ENCODE measurements at regions not wholly inside any gene's neighbourhood (a gene's known extent, or its start where the extent isn't known, plus 50 kb on each side); places are given as distances from the start of the nearest gene placed in this dataset.
"Not testable (repeated sequence)": the region's sequence is repeated elsewhere in the genome, so short reads cannot be mapped to it uniquely, and the experiment has no call there.

DNA sequence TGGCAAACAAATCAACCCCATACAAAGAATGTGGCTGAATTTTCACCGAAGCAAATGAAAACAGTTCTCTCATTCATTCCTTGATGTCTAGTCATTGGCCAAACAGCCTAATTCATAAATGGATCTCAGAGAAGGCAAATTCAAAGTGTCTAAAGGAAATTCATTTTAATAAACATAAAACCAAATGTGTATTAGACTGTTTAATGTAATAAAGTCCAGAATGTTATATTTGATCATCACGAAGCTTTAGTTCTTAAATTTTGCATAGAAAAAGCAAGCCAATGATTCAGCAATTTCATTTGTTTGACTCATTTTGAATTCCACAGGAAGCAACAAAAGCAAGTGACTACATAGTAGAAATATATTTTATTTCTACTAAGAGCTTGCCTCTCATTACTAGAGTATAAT lies 379.2 kb upstream of the ADAMTS5 start:
- Histone ChIP-seq H4K20me1 (ENCODE audit: insufficient read depth, low read depth, low read length) (no peaks in the 10 kb centered on the region), H3K4me2 (ENCODE audit: low read depth, low read length, poor library complexity, severe bottlenecking) (no peak overlapping the region), H3K4me1 (ENCODE audit: low read length) (no peaks in the 10 kb centered on the region), H3K4me3 (ENCODE audit: low read length) (no peak overlapping the region), H3K9me2 (replicated peaks; ENCODE audit: insufficient read depth, low read length) (no peaks in the 10 kb centered on the region), H3K9me3 (ENCODE audit: low read length) (peaks cover 20% of the 10 kb centered on the region), H3K27me3 (ENCODE audit: low read length) (no peaks in the 10 kb centered on the region), H3K36me3 (ENCODE audit: insufficient read depth, low read length) (no peaks in the 10 kb centered on the region), H3K27ac (ENCODE audit: low read length) (no peak overlapping the region), H3K79me2 (ENCODE audit: low read length) (no peaks in the 10 kb centered on the region), H2AFZ (ENCODE audit: low read length) (no peak overlapping the region), H3K9ac (ENCODE audit: low read length) (no peak overlapping the region)
- no peak for DNase-seq

- H3K79me2 ChIP-seq (ENCODE audit: low read length) = no peaks in the 10 kb centered on the region
- no peak overlapping the region for H2AFZ ChIP-seq (ENCODE audit: low read length)
- H3K36me3 ChIP-seq (ENCODE audit: insufficient read depth, low read length) = no peaks in the 10 kb centered on the region
- H3K4me2 ChIP-seq (ENCODE audit: low read depth, low read length, poor library complexity, severe bottlenecking) = no peak overlapping the region
- H3K27ac ChIP-seq (ENCODE audit: low read length) = no peak overlapping the region
- peaks cover 15% of the 10 kb centered on the region; the same call in 1 of the 2 replicates for H3K9me3 ChIP-seq (ENCODE audit: low read length)
- no peak overlapping the region for H3K9ac ChIP-seq (ENCODE audit: low read length)
- H4K20me1 ChIP-seq (ENCODE audit: insufficient read depth, low read depth, low read length) = no peaks in the 10 kb centered on the region
- H3K4me3 ChIP-seq (ENCODE audit: low read length) = no peak overlapping the region
- no peaks in the 10 kb centered on the region for H3K27me3 ChIP-seq (ENCODE audit: low read length)
- no peak for DNase-seq
- no peaks in the 10 kb centered on the region for H3K4me1 ChIP-seq (ENCODE audit: low read length)
- H3K9me2 ChIP-seq (replicated peaks; ENCODE audit: insufficient read depth, low read length) = no peaks in the 10 kb centered on the region
Measured at GRCh38 chr21:27339902-27340301, 373.0 kb upstream of the ADAMTS5 start.

DNA sequence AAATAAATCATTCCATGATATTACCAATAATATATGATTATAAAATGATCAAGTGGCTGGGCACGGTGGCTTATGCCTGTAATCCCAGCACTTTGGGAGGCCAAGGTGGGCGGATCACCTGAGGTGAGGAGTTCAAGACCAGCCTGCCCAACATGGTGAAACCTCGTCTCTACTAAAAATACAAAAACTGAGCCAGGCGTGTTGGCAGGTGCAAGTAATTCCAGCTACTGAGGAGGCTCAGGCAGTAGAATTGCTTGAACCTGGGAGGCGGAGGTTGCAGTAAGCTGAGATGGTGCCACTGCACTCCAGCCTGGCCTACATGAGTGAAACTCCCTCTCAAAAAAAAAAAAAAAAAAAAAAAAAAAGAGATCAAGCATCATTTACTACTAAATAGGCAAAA lies 371.1 kb upstream of the ADAMTS5 start:
- not testable (repeated sequence) for H3K4me2 ChIP-seq (ENCODE audit: low read depth, low read length, poor library complexity, severe bottlenecking); H3K9ac ChIP-seq (ENCODE audit: low read length); H3K4me1 ChIP-seq (ENCODE audit: low read length); H3K36me3 ChIP-seq (ENCODE audit: insufficient read depth, low read length); H2AFZ ChIP-seq (ENCODE audit: low read length); H3K4me3 ChIP-seq (ENCODE audit: low read length); H3K27me3 ChIP-seq (ENCODE audit: low read length); H4K20me1 ChIP-seq (ENCODE audit: insufficient read depth, low read depth, low read length); H3K9me2 ChIP-seq (replicated peaks; ENCODE audit: insufficient read depth, low read length); H3K79me2 ChIP-seq (ENCODE audit: low read length); DNase-seq; H3K27ac ChIP-seq (ENCODE audit: low read length)
- peaks cover 18% of the 10 kb centered on the region; the same call in 1 of the 2 replicates for H3K9me3 ChIP-seq (ENCODE audit: low read length)

DNA sequence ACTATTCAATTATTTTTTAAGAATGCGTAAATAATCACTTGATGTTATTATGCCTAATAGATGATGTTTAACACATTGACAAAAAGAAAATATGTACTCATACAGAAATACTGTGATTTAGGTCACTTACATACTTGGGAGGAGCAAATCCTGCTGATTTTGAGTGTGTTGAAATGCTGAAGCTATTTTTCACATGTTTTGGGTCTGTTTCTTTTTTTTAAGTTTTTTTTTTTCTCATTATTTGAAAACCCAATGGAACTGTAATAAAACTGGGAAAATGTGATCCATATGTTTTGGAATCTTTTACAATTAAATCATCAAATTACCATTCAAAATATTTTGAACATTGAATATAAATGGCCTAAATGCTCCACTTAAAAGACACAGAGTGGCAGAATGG lies 366.2 kb upstream of the ADAMTS5 start:
- H3K9ac ChIP-seq (ENCODE audit: low read length) = no peak overlapping the region
- H3K27ac ChIP-seq (ENCODE audit: low read length) = no peak overlapping the region
- no peak for DNase-seq
- H3K9me2 ChIP-seq (replicated peaks; ENCODE audit: insufficient read depth, low read length) = no peaks in the 10 kb centered on the region
- no peaks in the 10 kb centered on the region for H4K20me1 ChIP-seq (ENCODE audit: insufficient read depth, low read depth, low read length)
- no peak overlapping the region for H3K4me3 ChIP-seq (ENCODE audit: low read length)
- H3K79me2 ChIP-seq (ENCODE audit: low read length) = no peaks in the 10 kb centered on the region
- H3K9me3 ChIP-seq (ENCODE audit: low read length) = peaks cover 22% of the 10 kb centered on the region
- no peaks in the 10 kb centered on the region for H3K4me1 ChIP-seq (ENCODE audit: low read length)
- no peak overlapping the region for H2AFZ ChIP-seq (ENCODE audit: low read length)
- H3K4me2 ChIP-seq (ENCODE audit: low read depth, low read length, poor library complexity, severe bottlenecking) = no peak overlapping the region
- H3K27me3 ChIP-seq (ENCODE audit: low read length) = no peaks in the 10 kb centered on the region
- no peaks in the 10 kb centered on the region for H3K36me3 ChIP-seq (ENCODE audit: insufficient read depth, low read length)

DNA sequence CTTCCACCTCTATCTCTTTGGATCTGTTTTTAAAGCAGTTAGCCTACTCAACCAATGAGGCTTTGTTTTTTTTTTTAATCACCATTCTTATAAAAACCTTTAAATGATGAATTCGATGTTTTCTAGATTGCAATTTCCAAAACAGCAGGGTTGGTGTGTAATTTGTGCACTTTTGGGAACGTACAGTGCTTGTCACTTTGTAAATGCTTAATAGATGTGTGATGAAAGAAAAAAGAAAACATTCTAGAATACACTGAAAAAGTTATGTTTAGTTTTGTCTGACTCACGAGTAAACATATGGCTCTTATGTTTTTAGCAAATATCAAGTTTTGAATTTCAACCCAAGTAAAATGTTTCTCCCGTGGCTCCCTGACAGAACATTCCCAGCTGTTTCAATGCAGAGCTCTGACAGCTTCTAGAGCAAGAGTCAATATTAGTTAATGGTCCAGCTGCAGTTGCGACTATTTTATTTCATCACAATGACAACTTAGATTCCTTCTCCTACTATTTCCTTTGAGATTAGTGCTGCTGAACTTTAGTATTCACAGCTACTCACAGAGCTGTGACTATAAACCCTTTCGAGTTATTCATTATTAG lies 362.5 kb upstream of the ADAMTS5 start:
- Histone ChIP-seq H3K4me3 (ENCODE audit: low read length) (no peak overlapping the region), H3K27me3 (ENCODE audit: low read length) (no peaks in the 10 kb centered on the region), H3K27ac (ENCODE audit: low read length) (no peak overlapping the region), H3K79me2 (ENCODE audit: low read length) (no peaks in the 10 kb centered on the region), H3K9me2 (replicated peaks; ENCODE audit: insufficient read depth, low read length) (no peaks in the 10 kb centered on the region), H3K4me1 (ENCODE audit: low read length) (no peaks in the 10 kb centered on the region), H3K4me2 (ENCODE audit: low read depth, low read length, poor library complexity, severe bottlenecking) (no peak overlapping the region), H3K9ac (ENCODE audit: low read length) (no peak overlapping the region), H3K9me3 (ENCODE audit: low read length) (peaks cover 26% of the 10 kb centered on the region), H3K36me3 (ENCODE audit: insufficient read depth, low read length) (no peaks in the 10 kb centered on the region), H2AFZ (ENCODE audit: low read length) (no peak overlapping the region; the same call in 1 of the 2 replicates), H4K20me1 (ENCODE audit: insufficient read depth, low read depth, low read length) (no peaks in the 10 kb centered on the region)
- no peak for DNase-seq

- Histone ChIP-seq H3K9me3 (ENCODE audit: low read length) (peaks cover 14% of the 10 kb centered on the region), H3K4me1 (ENCODE audit: low read length) (no peaks in the 10 kb centered on the region), H3K79me2 (ENCODE audit: low read length) (no peaks in the 10 kb centered on the region), H3K27ac (ENCODE audit: low read length) (no peak overlapping the region), H3K36me3 (ENCODE audit: insufficient read depth, low read length) (no peaks in the 10 kb centered on the region), H4K20me1 (ENCODE audit: insufficient read depth, low read depth, low read length) (no peaks in the 10 kb centered on the region), H3K9ac (ENCODE audit: low read length) (no peak overlapping the region), H3K4me3 (ENCODE audit: low read length) (no peak overlapping the region), H3K27me3 (ENCODE audit: low read length) (no peaks in the 10 kb centered on the region), H3K4me2 (ENCODE audit: low read depth, low read length, poor library complexity, severe bottlenecking) (no peak overlapping the region), H2AFZ (ENCODE audit: low read length) (no peak overlapping the region), H3K9me2 (replicated peaks; ENCODE audit: insufficient read depth, low read length) (no peaks in the 10 kb centered on the region)
- DNase-seq = no peak
Measured at GRCh38 chr21:27326301-27326700, 359.4 kb upstream of the ADAMTS5 start.

DNA sequence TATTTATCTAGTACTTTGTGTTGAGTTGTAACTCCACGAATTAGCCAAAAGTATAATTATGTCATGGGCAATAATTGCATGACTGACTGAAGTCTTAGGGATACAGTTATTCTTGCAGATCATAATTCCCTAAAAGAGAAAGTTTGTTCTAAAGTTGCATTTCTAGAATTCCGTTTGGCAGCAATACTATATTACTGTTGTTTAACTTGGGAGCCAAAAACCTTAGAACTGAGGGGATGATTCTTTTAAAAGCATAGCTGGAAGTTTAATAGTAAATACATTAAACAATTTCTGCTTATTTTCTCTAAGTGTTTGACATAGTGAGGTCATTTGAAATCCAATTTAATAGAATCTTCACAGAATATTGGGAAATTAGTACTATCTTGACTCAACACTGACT lies 356.4 kb upstream of the ADAMTS5 start:
- no peaks in the 10 kb centered on the region for H3K27me3 ChIP-seq (ENCODE audit: low read length)
- no peaks in the 10 kb centered on the region for H4K20me1 ChIP-seq (ENCODE audit: insufficient read depth, low read depth, low read length)
- DNase-seq = no peak
- no peaks in the 10 kb centered on the region for H3K9me2 ChIP-seq (replicated peaks; ENCODE audit: insufficient read depth, low read length)
- H3K27ac ChIP-seq (ENCODE audit: low read length) = no peak overlapping the region
- no peak overlapping the region for H3K4me2 ChIP-seq (ENCODE audit: low read depth, low read length, poor library complexity, severe bottlenecking)
- H3K9ac ChIP-seq (ENCODE audit: low read length) = no peak overlapping the region
- no peak overlapping the region for H3K4me3 ChIP-seq (ENCODE audit: low read length)
- no peaks in the 10 kb centered on the region for H3K4me1 ChIP-seq (ENCODE audit: low read length)
- H3K79me2 ChIP-seq (ENCODE audit: low read length) = no peaks in the 10 kb centered on the region
- H2AFZ ChIP-seq (ENCODE audit: low read length) = no peak overlapping the region
- peaks cover 14% of the 10 kb centered on the region for H3K9me3 ChIP-seq (ENCODE audit: low read length)
- H3K36me3 ChIP-seq (ENCODE audit: insufficient read depth, low read length) = no peaks in the 10 kb centered on the region

- Histone ChIP-seq H3K27ac (ENCODE audit: low read length) (no peak overlapping the region), H3K4me3 (ENCODE audit: low read length) (no peak overlapping the region), H3K4me1 (ENCODE audit: low read length) (no peaks in the 10 kb centered on the region), H3K36me3 (ENCODE audit: insufficient read depth, low read length) (no peaks in the 10 kb centered on the region), H3K27me3 (ENCODE audit: low read length) (no peaks in the 10 kb centered on the region), H3K9ac (ENCODE audit: low read length) (no peak overlapping the region), H2AFZ (ENCODE audit: low read length) (no peak overlapping the region), H3K9me2 (replicated peaks; ENCODE audit: insufficient read depth, low read length) (no peaks in the 10 kb centered on the region), H3K4me2 (ENCODE audit: low read depth, low read length, poor library complexity, severe bottlenecking) (no peak overlapping the region), H3K9me3 (ENCODE audit: low read length) (peaks cover 14% of the 10 kb centered on the region), H4K20me1 (ENCODE audit: insufficient read depth, low read depth, low read length) (no peaks in the 10 kb centered on the region), H3K79me2 (ENCODE audit: low read length) (no peaks in the 10 kb centered on the region)
- DNase-seq = no peak
Measured at GRCh38 chr21:27321791-27322190, 354.9 kb upstream of the ADAMTS5 start.

DNA sequence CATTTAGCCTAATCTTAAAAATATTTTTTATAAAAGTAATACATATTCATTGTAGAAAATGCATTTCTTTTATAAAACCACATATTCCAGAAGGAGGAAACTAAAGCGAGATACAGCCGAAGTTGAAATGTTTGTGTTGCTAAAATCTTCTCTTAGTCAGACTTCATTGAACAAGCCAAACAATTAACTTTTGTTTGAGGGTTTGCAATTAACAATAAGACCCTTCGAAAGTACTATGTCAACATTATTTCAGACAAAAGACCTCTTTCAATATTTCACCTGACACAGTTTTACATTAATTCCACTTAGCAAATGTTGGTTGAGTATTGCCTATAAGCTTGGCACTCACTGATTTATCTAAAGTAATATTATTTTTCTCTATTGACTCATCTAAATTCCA lies 354.0 kb upstream of the ADAMTS5 start:
- no peak overlapping the region for H3K9ac ChIP-seq (ENCODE audit: low read length)
- no peaks in the 10 kb centered on the region for H3K9me2 ChIP-seq (replicated peaks; ENCODE audit: insufficient read depth, low read length)
- DNase-seq = no peak
- H3K9me3 ChIP-seq (ENCODE audit: low read length) = peaks cover 13% of the 10 kb centered on the region
- no peaks in the 10 kb centered on the region for H3K36me3 ChIP-seq (ENCODE audit: insufficient read depth, low read length)
- no peaks in the 10 kb centered on the region for H3K79me2 ChIP-seq (ENCODE audit: low read length)
- no peaks in the 10 kb centered on the region for H4K20me1 ChIP-seq (ENCODE audit: insufficient read depth, low read depth, low read length)
- no peak overlapping the region for H3K27ac ChIP-seq (ENCODE audit: low read length)
- no peak overlapping the region for H3K4me3 ChIP-seq (ENCODE audit: low read length)
- no peaks in the 10 kb centered on the region for H3K4me1 ChIP-seq (ENCODE audit: low read length)
- H3K4me2 ChIP-seq (ENCODE audit: low read depth, low read length, poor library complexity, severe bottlenecking) = no peak overlapping the region
- H2AFZ ChIP-seq (ENCODE audit: low read length) = no peak overlapping the region
- no peaks in the 10 kb centered on the region for H3K27me3 ChIP-seq (ENCODE audit: low read length)
